ENCODE measurements at regions not wholly inside any gene's neighbourhood (a gene's known extent, or its start where the extent isn't known, plus 50 kb on each side); places are given as distances from the start of the nearest gene placed in this dataset.

- Histone ChIP-seq H3K4me3 (no peak overlapping the region), H3K36me3 (no peaks in the 10 kb centered on the region), H3K27ac (no peak overlapping the region), H3K9me3 (no peaks in the 10 kb centered on the region), H3K4me1 (no peaks in the 10 kb centered on the region), H3K27me3 (no peaks in the 10 kb centered on the region)
- DNase-seq (ENCODE audit: low spot score in 2 of 2): no peak
- TF ChIP-seq EP300 (IDR thresholded peaks at IDR 0.05): no peak
- no peak for TF ChIP-seq POLR2A (IDR thresholded peaks at IDR 0.05)
- no peak for TF ChIP-seq CTCF (IDR thresholded peaks at IDR 0.05)
- 52 to 72% methylated on average over 3 of the region's 3 CpGs for WGBS, 2 donors
These were observed 79.1 kb downstream of the MID1IP1 start for GRCh38 chrX:38880296-38880854.

- no peak overlapping the region for H3K4me3 ChIP-seq
- no peaks in the 10 kb centered on the region for H3K4me1 ChIP-seq
- H3K36me3 ChIP-seq: no peaks in the 10 kb centered on the region
- TF ChIP-seq POLR2A (IDR thresholded peaks at IDR 0.05) (no peak), EP300 (IDR thresholded peaks at IDR 0.05) (no peak), CTCF (IDR thresholded peaks at IDR 0.05) (no peak)
- DNase-seq (ENCODE audit: low spot score in 2 of 2): no peak
- WGBS, 2 donors: 72 to 91% methylated on average over 2 of the region's 2 CpGs
- no peaks in the 10 kb centered on the region for H3K9me3 ChIP-seq
- no peaks in the 10 kb centered on the region for H3K27me3 ChIP-seq
- no peak overlapping the region for H3K27ac ChIP-seq
These were observed 79.8 kb downstream of the MID1IP1 start for GRCh38 chrX:38881066-38881465.

DNA sequence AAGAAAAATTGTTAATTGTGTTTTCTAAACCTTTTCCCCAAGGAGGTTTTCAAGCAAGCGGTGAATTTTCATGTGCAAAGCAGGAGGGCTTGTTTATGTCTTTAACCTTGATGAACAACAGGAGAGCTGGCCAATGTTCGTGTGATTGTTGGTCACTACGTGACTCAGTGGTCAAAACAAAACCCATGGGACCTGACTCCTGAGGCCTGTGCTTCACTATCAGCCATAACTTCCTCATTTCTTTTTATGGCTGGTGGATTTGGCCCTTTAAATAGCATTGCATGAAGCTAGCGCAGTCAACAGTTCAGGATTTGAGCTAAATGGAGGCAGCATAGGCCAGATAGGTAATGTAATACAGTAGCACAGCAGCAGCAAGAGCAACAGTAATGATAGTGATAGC lies 80.5 kb downstream of the MID1IP1 start:
- Histone ChIP-seq H3K9me3 (no peaks in the 10 kb centered on the region), H3K4me3 (no peak overlapping the region), H3K27me3 (no peaks in the 10 kb centered on the region), H3K36me3 (no peaks in the 10 kb centered on the region), H3K27ac (no peak overlapping the region), H3K4me1 (no peaks in the 10 kb centered on the region)
- no peak for DNase-seq (ENCODE audit: low spot score in 2 of 2)
- WGBS, 2 donors: 78 to 89% methylated on average over 4 of the region's 4 CpGs
- TF ChIP-seq CTCF (IDR thresholded peaks at IDR 0.05) (no peak), EP300 (IDR thresholded peaks at IDR 0.05) (no peak), POLR2A (IDR thresholded peaks at IDR 0.05) (no peak)

DNA sequence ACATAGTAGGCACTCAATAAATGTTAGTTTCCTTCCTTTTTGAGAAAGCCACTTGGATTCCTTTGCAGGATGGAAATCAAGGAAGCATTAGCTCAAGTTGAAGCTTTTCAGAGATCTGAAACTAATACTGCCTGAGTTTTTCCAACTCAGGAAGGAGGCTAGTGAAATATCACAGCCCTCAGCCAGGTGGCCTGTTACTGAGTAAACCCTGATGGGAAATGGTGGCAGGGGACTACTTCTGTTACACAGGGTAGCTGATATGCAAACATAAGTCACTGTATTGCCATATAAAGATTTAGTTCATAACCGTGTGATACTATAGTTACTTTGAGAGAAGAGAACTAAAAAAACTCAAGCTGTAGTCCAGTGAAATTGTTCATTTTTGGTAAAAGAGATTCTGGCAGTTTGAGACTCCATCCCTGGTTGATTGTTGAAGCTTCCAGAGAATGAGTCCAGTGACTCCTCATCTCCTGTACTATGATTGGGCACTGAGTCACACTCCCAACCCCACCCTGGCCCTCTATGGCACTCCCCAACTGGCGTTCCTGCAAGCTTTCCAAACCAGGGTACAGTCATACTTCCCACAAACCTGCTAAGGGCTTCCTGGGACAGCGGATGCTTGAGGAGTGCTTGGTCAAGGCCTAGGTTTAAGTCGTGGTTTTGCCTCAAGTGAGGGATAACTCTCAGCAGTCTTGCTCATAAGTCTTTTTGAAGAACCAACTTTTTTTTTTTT lies 81.8 kb downstream of the MID1IP1 start:
- 69 to 93% methylated on average over 4 of the region's 4 CpGs for WGBS, 2 donors
- DNase-seq (ENCODE audit: low spot score in 2 of 2): no peak
- no peaks in the 10 kb centered on the region for H3K36me3 ChIP-seq
- H3K4me3 ChIP-seq: no peak overlapping the region
- H3K4me1 ChIP-seq: no peaks in the 10 kb centered on the region
- no peak overlapping the region for H3K27ac ChIP-seq
- H3K9me3 ChIP-seq: no peaks in the 10 kb centered on the region
- TF ChIP-seq POLR2A (IDR thresholded peaks at IDR 0.05): no peak
- no peak for TF ChIP-seq EP300 (IDR thresholded peaks at IDR 0.05)
- no peak for TF ChIP-seq CTCF (IDR thresholded peaks at IDR 0.05)
- no peaks in the 10 kb centered on the region for H3K27me3 ChIP-seq

GRCh38 chrX:38886112-38886511 lies 84.9 kb downstream of the MID1IP1 start:
- Histone ChIP-seq H3K36me3 (no peaks in the 10 kb centered on the region), H3K4me1 (no peaks in the 10 kb centered on the region), H3K9me3 (no peaks in the 10 kb centered on the region), H3K27ac (no peak overlapping the region), H3K4me3 (no peak overlapping the region), H3K27me3 (no peaks in the 10 kb centered on the region)
- TF ChIP-seq CTCF (IDR thresholded peaks at IDR 0.05): no peak
- TF ChIP-seq EP300 (IDR thresholded peaks at IDR 0.05): no peak
- 93 to 98% methylated on average over 1 of the region's 1 CpG for WGBS, 2 donors
- DNase-seq (ENCODE audit: low spot score in 2 of 2): no peak
